Adipocyte (in vitro differentiated cells): ENCODE measurements at regions not wholly inside any gene's neighbourhood (a gene's known extent, or its start where the extent isn't known, plus 50 kb on each side); places are given as distances from the start of the nearest gene placed in this dataset.

Experiments
- DNase-seq: peaks from one replicate; pipeline ENCODE4 v3.0.0-alpha.2; 2015; ENCODE audit warnings: low read depth
- H3K27me3 ChIP-seq: replicated peaks from 2 replicates; pipeline ENCODE4 v1.7.0; 2013; ENCODE audit warnings: mild to moderate bottlenecking, low read length, moderate library complexity; ENCODE audit not compliant: control insufficient read depth, insufficient read depth
- H3K36me3 ChIP-seq: 2 replicates; pipeline ENCODE4 v1.7.0; 2013; ENCODE audit warnings: low read length, mild to moderate bottlenecking, moderate library complexity; ENCODE audit not compliant: control insufficient read depth, insufficient read depth, severe bottlenecking
- H3K4me1 ChIP-seq: 2 replicates; pipeline ENCODE4 v1.7.0; 2013; ENCODE audit warnings: mild to moderate bottlenecking, low read length, moderate library complexity; ENCODE audit not compliant: control insufficient read depth, insufficient read depth
- H3K4me3 ChIP-seq: 2 replicates; pipeline ENCODE4 v1.7.0; 2013; ENCODE audit warnings: mild to moderate bottlenecking, low read length, moderate library complexity
- H3K9ac ChIP-seq: 2 replicates; pipeline ENCODE4 v1.7.0; 2013; ENCODE audit warnings: mild to moderate bottlenecking, low read length, moderate library complexity
- H3K9me3 ChIP-seq: 2 replicates; pipeline ENCODE4 v1.7.0; 2013; ENCODE audit warnings: mild to moderate bottlenecking, low read length, moderate library complexity; ENCODE audit not compliant: control insufficient read depth

GRCh38 chr12:98109266-98109665 lies 406.1 kb upstream of the TMPO start:
- no peak overlapping the region for H3K4me3 ChIP-seq
- H3K27me3 ChIP-seq: no peaks in the 10 kb centered on the region
- DNase-seq: no peak
- peaks cover 6% of the 10 kb centered on the region for H3K4me1 ChIP-seq
- no peaks in the 10 kb centered on the region for H3K36me3 ChIP-seq
- H3K9ac ChIP-seq: no peak overlapping the region
- H3K9me3 ChIP-seq: no peaks in the 10 kb centered on the region

GRCh38 chr12:98110536-98110935 lies 404.9 kb upstream of the TMPO start:
- no peak overlapping the region for H3K4me3 ChIP-seq
- no peaks in the 10 kb centered on the region for H3K9me3 ChIP-seq
- DNase-seq: no peak
- no peaks in the 10 kb centered on the region for H3K27me3 ChIP-seq
- no peaks in the 10 kb centered on the region for H3K36me3 ChIP-seq
- no peak overlapping the region for H3K9ac ChIP-seq
- peaks cover 6% of the 10 kb centered on the region for H3K4me1 ChIP-seq

- no peak for DNase-seq
- no peaks in the 10 kb centered on the region for H3K4me1 ChIP-seq
- H3K36me3 ChIP-seq: no peaks in the 10 kb centered on the region
These were observed 401.8 kb upstream of the TMPO start for GRCh38 chr12:98113548-98113947.

GRCh38 chr12:98121963-98122362 lies 393.4 kb upstream of the TMPO start:
- DNase-seq: no peak
- no peaks in the 10 kb centered on the region for H3K4me1 ChIP-seq

More at GRCh38 chr12:98113548-98113947, 401.8 kb upstream of the TMPO start:
- Histone ChIP-seq H3K9ac (no peak overlapping the region), H3K4me3 (no peak overlapping the region), H3K27me3 (no peaks in the 10 kb centered on the region), H3K9me3 (no peaks in the 10 kb centered on the region)

GRCh38 chr12:98123021-98123461 lies 392.3 kb upstream of the TMPO start:
- Histone ChIP-seq H3K9ac (no peak overlapping the region), H3K9me3 (no peaks in the 10 kb centered on the region), H3K36me3 (no peaks in the 10 kb centered on the region), H3K27me3 (peaks cover 10% of the 10 kb centered on the region), H3K4me1 (no peaks in the 10 kb centered on the region), H3K4me3 (no peak overlapping the region)
- DNase-seq: no peak

More at GRCh38 chr12:98121963-98122362, 393.4 kb upstream of the TMPO start:
- H3K4me3 ChIP-seq: no peak overlapping the region
- no peaks in the 10 kb centered on the region for H3K36me3 ChIP-seq
- H3K9ac ChIP-seq: no peak overlapping the region
- H3K9me3 ChIP-seq: no peaks in the 10 kb centered on the region
- peaks cover 10% of the 10 kb centered on the region for H3K27me3 ChIP-seq

GRCh38 chr12:98126637-98127335 lies 388.6 kb upstream of the TMPO start:
- no peak overlapping the region for H3K4me3 ChIP-seq
- H3K36me3 ChIP-seq: no peaks in the 10 kb centered on the region
- H3K4me1 ChIP-seq: no peaks in the 10 kb centered on the region
- no peaks in the 10 kb centered on the region for H3K9me3 ChIP-seq
- no peak for DNase-seq
- H3K27me3 ChIP-seq: peaks cover 7% of the 10 kb centered on the region
- H3K9ac ChIP-seq: no peak overlapping the region

GRCh38 chr12:98127336-98127679 lies 388.1 kb upstream of the TMPO start:
- no peak for DNase-seq
- Histone ChIP-seq H3K4me3 (no peak overlapping the region), H3K36me3 (no peaks in the 10 kb centered on the region), H3K9me3 (no peaks in the 10 kb centered on the region), H3K9ac (no peak overlapping the region), H3K27me3 (peaks cover 7% of the 10 kb centered on the region), H3K4me1 (no peaks in the 10 kb centered on the region)

GRCh38 chr12:98127854-98128253 lies 387.5 kb upstream of the TMPO start:
- no peak for DNase-seq
- no peak overlapping the region for H3K9ac ChIP-seq
- no peaks in the 10 kb centered on the region for H3K4me1 ChIP-seq
- H3K9me3 ChIP-seq: no peaks in the 10 kb centered on the region
- no peaks in the 10 kb centered on the region for H3K36me3 ChIP-seq
- peaks cover 7% of the 10 kb centered on the region for H3K27me3 ChIP-seq
- no peak overlapping the region for H3K4me3 ChIP-seq

- Histone ChIP-seq H3K9me3 (no peaks in the 10 kb centered on the region), H3K9ac (no peak overlapping the region), H3K36me3 (no peaks in the 10 kb centered on the region), H3K4me1 (no peaks in the 10 kb centered on the region), H3K27me3 (peaks cover 9% of the 10 kb centered on the region), H3K4me3 (no peak overlapping the region)
- no peak for DNase-seq
These were observed 378.8 kb upstream of the TMPO start for GRCh38 chr12:98136544-98136943.

- no peak overlapping the region for H3K4me3 ChIP-seq
- DNase-seq: no peak
- H3K4me1 ChIP-seq: no peaks in the 10 kb centered on the region
- peaks cover 4% of the 10 kb centered on the region for H3K9me3 ChIP-seq
- no peaks in the 10 kb centered on the region for H3K36me3 ChIP-seq
- no peak overlapping the region for H3K9ac ChIP-seq
- peaks cover 9% of the 10 kb centered on the region for H3K27me3 ChIP-seq
These were observed 378.1 kb upstream of the TMPO start for GRCh38 chr12:98137278-98137677.

- no peak for DNase-seq
- Histone ChIP-seq H3K4me3 (no peak overlapping the region), H3K36me3 (no peaks in the 10 kb centered on the region), H3K9ac (no peak overlapping the region), H3K4me1 (no peaks in the 10 kb centered on the region), H3K27me3 (no peaks in the 10 kb centered on the region), H3K9me3 (peaks cover 7% of the 10 kb centered on the region)
These were observed 370.4 kb upstream of the TMPO start for GRCh38 chr12:98144953-98145352.

GRCh38 chr12:98146043-98146442 lies 369.3 kb upstream of the TMPO start:
- no peaks in the 10 kb centered on the region for H3K4me1 ChIP-seq
- H3K9ac ChIP-seq: no peak overlapping the region
- no peaks in the 10 kb centered on the region for H3K27me3 ChIP-seq
- H3K36me3 ChIP-seq: no peaks in the 10 kb centered on the region
- H3K4me3 ChIP-seq: no peak overlapping the region
- no peak for DNase-seq
- H3K9me3 ChIP-seq: peaks cover 7% of the 10 kb centered on the region
